ENCODE measurements at regions not wholly inside any gene's neighbourhood (a gene's known extent, or its start where the extent isn't known, plus 50 kb on each side); places are given as distances from the start of the nearest gene placed in this dataset.
"Not testable (repeated sequence)": the region's sequence is repeated elsewhere in the genome, so short reads cannot be mapped to it uniquely, and the experiment has no call there.

GRCh38 chr21:38112219-38112789 is 144.5 kb upstream of the KCNJ15 start:
- TF ChIP-seq CTCF (conservative IDR thresholded peaks at IDR 0.05; ENCODE audit: control insufficient read depth, insufficient read depth, low read depth, low read length), result no peak
- no peak for DNase-seq (ENCODE audit: low read depth)
- no peak overlapping the region for H3K4me3 ChIP-seq (ENCODE audit: control insufficient read depth, low read depth, low read length)

- DNase-seq (ENCODE audit: low read depth), result no peak
- no peak overlapping the region for H3K4me3 ChIP-seq (ENCODE audit: control insufficient read depth, low read depth, low read length)
- no peak for TF ChIP-seq CTCF (conservative IDR thresholded peaks at IDR 0.05; ENCODE audit: control insufficient read depth, insufficient read depth, low read depth, low read length)
Observed at GRCh38 chr21:38114717-38115333, 142.0 kb upstream of the KCNJ15 start.

- no peak for TF ChIP-seq CTCF (conservative IDR thresholded peaks at IDR 0.05; ENCODE audit: control insufficient read depth, insufficient read depth, low read depth, low read length)
- no peak for DNase-seq (ENCODE audit: low read depth)
- H3K4me3 ChIP-seq (ENCODE audit: control insufficient read depth, low read depth, low read length), result no peak overlapping the region
Observed at GRCh38 chr21:38115870-38116269, 140.9 kb upstream of the KCNJ15 start.

- TF ChIP-seq CTCF (conservative IDR thresholded peaks at IDR 0.05; ENCODE audit: control insufficient read depth, insufficient read depth, low read depth, low read length), result no peak
- H3K4me3 ChIP-seq (ENCODE audit: control insufficient read depth, low read depth, low read length), result no peak overlapping the region
- DNase-seq (ENCODE audit: low read depth), result no peak
Observed at GRCh38 chr21:38119793-38120192, 137.0 kb upstream of the KCNJ15 start.

- not testable (repeated sequence) for H3K4me3 ChIP-seq (ENCODE audit: control insufficient read depth, low read depth, low read length); DNase-seq (ENCODE audit: low read depth)
Observed at GRCh38 chr21:38120679-38120983, 136.2 kb upstream of the KCNJ15 start.

GRCh38 chr21:38120984-38121855 is 135.6 kb upstream of the KCNJ15 start:
- TF ChIP-seq CTCF (conservative IDR thresholded peaks at IDR 0.05; ENCODE audit: control insufficient read depth, insufficient read depth, low read depth, low read length), result no peak
- no peak for DNase-seq (ENCODE audit: low read depth)
- no peak overlapping the region for H3K4me3 ChIP-seq (ENCODE audit: control insufficient read depth, low read depth, low read length)
